ENCODE measurements at regions not wholly inside any gene's neighbourhood (a gene's known extent, or its start where the extent isn't known, plus 50 kb on each side); places are given as distances from the start of the nearest gene placed in this dataset.

DNA sequence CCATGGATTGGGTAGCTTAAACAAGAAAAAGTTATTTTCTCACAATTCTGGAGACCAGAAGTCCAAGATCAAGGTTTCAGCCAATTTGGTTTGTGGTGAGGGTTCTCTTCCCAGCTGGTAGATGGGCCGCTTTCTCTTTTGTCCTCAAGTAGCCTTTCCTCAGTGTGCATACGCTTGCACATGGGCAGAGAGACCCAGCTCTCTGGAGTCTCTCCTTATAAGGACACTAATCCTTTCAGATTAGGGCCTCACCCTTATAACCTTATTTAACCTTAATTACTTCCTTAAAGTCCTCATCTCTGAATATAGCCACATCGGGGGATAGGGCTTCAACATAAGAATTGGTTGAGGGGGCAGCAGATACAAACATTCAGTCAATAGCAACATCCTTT lies 68.4 kb upstream of the NLK start:
- TF ChIP-seq JUNB (IDR thresholded peaks at IDR 0.05; ENCODE audit: unreplicated experiment) (no peak), ZNF331 (CRISPR knock-in tag; IDR thresholded peaks at IDR 0.05; ENCODE audit: low read depth) (no peak), STAT1 (IDR thresholded peaks at IDR 0.05; ENCODE audit: unreplicated experiment) (no peak), POLR2AphosphoS5 (IDR thresholded peaks at IDR 0.05; ENCODE audit: low read depth) (no peak), EZH2phosphoT487 (IDR thresholded peaks at IDR 0.05; ENCODE audit: unreplicated experiment) (no peak), NANOG (IDR thresholded peaks at IDR 0.05; ENCODE audit: borderline replicate concordance) (no peak), CREB1 (CRISPR knock-in tag; IDR thresholded peaks at IDR 0.05; ENCODE audit: low read depth) (no peak), ZNF114 (CRISPR knock-in tag; IDR thresholded peaks at IDR 0.05) (no peak), EZH2 (IDR thresholded peaks at IDR 0.05; ENCODE audit: low read depth, unreplicated experiment) (no peak)
- TF ChIP-seq, protein P1, sequence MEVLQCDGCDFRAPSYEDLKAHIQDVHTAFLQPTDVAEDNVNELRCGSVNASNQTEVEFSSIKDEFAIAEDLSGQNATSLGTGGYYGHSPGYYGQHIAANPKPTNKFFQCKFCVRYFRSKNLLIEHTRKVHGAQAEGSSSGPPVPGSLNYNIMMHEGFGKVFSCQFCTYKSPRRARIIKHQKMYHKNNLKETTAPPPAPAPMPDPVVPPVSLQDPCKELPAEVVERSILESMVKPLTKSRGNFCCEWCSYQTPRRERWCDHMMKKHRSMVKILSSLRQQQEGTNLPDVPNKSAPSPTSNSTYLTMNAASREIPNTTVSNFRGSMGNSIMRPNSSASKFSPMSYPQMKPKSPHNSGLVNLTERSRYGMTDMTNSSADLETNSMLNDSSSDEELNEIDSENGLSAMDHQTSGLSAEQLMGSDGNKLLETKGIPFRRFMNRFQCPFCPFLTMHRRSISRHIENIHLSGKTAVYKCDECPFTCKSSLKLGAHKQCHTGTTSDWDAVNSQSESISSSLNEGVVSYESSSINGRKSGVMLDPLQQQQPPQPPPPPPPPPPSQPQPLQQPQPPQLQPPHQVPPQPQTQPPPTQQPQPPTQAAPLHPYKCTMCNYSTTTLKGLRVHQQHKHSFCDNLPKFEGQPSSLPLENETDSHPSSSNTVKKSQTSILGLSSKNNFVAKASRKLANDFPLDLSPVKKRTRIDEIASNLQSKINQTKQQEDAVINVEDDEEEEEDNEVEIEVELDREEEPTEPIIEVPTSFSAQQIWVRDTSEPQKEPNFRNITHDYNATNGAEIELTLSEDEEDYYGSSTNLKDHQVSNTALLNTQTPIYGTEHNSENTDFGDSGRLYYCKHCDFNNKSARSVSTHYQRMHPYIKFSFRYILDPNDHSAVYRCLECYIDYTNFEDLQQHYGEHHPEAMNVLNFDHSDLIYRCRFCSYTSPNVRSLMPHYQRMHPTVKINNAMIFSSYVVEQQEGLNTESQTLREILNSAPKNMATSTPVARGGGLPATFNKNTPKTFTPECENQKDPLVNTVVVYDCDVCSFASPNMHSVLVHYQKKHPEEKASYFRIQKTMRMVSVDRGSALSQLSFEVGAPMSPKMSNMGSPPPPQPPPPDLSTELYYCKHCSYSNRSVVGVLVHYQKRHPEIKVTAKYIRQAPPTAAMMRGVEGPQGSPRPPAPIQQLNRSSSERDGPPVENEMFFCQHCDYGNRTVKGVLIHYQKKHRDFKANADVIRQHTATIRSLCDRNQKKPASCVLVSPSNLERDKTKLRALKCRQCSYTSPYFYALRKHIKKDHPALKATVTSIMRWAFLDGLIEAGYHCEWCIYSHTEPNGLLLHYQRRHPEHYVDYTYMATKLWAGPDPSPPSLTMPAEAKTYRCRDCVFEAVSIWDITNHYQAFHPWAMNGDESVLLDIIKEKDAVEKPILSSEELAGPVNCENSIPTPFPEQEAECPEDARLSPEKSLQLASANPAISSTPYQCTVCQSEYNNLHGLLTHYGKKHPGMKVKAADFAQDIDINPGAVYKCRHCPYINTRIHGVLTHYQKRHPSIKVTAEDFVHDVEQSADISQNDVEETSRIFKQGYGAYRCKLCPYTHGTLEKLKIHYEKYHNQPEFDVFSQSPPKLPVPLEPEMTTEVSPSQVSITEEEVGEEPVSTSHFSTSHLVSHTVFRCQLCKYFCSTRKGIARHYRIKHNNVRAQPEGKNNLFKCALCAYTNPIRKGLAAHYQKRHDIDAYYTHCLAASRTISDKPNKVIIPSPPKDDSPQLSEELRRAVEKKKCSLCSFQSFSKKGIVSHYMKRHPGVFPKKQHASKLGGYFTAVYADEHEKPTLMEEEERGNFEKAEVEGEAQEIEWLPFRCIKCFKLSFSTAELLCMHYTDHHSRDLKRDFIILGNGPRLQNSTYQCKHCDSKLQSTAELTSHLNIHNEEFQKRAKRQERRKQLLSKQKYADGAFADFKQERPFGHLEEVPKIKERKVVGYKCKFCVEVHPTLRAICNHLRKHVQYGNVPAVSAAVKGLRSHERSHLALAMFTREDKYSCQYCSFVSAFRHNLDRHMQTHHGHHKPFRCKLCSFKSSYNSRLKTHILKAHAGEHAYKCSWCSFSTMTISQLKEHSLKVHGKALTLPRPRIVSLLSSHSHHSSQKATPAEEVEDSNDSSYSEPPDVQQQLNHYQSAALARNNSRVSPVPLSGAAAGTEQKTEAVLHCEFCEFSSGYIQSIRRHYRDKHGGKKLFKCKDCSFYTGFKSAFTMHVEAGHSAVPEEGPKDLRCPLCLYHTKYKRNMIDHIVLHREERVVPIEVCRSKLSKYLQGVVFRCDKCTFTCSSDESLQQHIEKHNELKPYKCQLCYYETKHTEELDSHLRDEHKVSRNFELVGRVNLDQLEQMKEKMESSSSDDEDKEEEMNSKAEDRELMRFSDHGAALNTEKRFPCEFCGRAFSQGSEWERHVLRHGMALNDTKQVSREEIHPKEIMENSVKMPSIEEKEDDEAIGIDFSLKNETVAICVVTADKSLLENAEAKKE (CRISPR knock-in tag; IDR thresholded peaks at IDR 0.05) = no peak
- TF ChIP-seq, protein P2, sequence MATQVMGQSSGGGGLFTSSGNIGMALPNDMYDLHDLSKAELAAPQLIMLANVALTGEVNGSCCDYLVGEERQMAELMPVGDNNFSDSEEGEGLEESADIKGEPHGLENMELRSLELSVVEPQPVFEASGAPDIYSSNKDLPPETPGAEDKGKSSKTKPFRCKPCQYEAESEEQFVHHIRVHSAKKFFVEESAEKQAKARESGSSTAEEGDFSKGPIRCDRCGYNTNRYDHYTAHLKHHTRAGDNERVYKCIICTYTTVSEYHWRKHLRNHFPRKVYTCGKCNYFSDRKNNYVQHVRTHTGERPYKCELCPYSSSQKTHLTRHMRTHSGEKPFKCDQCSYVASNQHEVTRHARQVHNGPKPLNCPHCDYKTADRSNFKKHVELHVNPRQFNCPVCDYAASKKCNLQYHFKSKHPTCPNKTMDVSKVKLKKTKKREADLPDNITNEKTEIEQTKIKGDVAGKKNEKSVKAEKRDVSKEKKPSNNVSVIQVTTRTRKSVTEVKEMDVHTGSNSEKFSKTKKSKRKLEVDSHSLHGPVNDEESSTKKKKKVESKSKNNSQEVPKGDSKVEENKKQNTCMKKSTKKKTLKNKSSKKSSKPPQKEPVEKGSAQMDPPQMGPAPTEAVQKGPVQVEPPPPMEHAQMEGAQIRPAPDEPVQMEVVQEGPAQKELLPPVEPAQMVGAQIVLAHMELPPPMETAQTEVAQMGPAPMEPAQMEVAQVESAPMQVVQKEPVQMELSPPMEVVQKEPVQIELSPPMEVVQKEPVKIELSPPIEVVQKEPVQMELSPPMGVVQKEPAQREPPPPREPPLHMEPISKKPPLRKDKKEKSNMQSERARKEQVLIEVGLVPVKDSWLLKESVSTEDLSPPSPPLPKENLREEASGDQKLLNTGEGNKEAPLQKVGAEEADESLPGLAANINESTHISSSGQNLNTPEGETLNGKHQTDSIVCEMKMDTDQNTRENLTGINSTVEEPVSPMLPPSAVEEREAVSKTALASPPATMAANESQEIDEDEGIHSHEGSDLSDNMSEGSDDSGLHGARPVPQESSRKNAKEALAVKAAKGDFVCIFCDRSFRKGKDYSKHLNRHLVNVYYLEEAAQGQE (IDR thresholded peaks at IDR 0.05; ENCODE audit: unreplicated experiment) = no peak
- TF ChIP-seq, protein P3, sequence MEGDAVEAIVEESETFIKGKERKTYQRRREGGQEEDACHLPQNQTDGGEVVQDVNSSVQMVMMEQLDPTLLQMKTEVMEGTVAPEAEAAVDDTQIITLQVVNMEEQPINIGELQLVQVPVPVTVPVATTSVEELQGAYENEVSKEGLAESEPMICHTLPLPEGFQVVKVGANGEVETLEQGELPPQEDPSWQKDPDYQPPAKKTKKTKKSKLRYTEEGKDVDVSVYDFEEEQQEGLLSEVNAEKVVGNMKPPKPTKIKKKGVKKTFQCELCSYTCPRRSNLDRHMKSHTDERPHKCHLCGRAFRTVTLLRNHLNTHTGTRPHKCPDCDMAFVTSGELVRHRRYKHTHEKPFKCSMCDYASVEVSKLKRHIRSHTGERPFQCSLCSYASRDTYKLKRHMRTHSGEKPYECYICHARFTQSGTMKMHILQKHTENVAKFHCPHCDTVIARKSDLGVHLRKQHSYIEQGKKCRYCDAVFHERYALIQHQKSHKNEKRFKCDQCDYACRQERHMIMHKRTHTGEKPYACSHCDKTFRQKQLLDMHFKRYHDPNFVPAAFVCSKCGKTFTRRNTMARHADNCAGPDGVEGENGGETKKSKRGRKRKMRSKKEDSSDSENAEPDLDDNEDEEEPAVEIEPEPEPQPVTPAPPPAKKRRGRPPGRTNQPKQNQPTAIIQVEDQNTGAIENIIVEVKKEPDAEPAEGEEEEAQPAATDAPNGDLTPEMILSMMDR (conservative IDR thresholded peaks at IDR 0.05; ENCODE audit: low read depth in 2 of 2) = no peak
- TF ChIP-seq, protein P4, sequence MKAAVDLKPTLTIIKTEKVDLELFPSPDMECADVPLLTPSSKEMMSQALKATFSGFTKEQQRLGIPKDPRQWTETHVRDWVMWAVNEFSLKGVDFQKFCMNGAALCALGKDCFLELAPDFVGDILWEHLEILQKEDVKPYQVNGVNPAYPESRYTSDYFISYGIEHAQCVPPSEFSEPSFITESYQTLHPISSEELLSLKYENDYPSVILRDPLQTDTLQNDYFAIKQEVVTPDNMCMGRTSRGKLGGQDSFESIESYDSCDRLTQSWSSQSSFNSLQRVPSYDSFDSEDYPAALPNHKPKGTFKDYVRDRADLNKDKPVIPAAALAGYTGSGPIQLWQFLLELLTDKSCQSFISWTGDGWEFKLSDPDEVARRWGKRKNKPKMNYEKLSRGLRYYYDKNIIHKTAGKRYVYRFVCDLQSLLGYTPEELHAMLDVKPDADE (IDR thresholded peaks at IDR 0.05) = no peak

More for the DNA sequence above, 68.4 kb upstream of the NLK start:
- no peaks in the 10 kb centered on the region for H4K20me1 ChIP-seq (replicated peaks; ENCODE audit: insufficient read depth)
- H3K36me3 Mint-ChIP-seq (ENCODE audit: low read depth) = no peaks in the 10 kb centered on the region
- peaks cover 4% of the 10 kb centered on the region for H3K27me3 Mint-ChIP-seq (ENCODE audit: insufficient read depth, low read depth, poor library complexity)
- peaks cover 13% of the 10 kb centered on the region for H3K9me2 ChIP-seq (ENCODE audit: insufficient read depth)
- peaks cover 3% of the 10 kb centered on the region for H3K4me1 Mint-ChIP-seq
- no peaks in the 10 kb centered on the region for H3K36me3 ChIP-seq (ENCODE audit: insufficient read depth)
- no peaks in the 10 kb centered on the region for H3K4me1 ChIP-seq (ENCODE audit: insufficient read depth)
- no peak for DNase-seq (ENCODE audit: low spot score)
- peak overlapping the region; percentile 2; the same call in 1 of the 2 replicates for H2AFZ ChIP-seq
- no peak overlapping the region for H3K4me3 Mint-ChIP-seq
- H3K27ac ChIP-seq (ENCODE audit: low read depth) = no peak overlapping the region
- no peak for ATAC-seq
- H3F3A ChIP-seq (replicated peaks; ENCODE audit: low read depth) = no peaks in the 10 kb centered on the region
- H3K79me2 ChIP-seq (replicated peaks; ENCODE audit: insufficient read depth) = no peaks in the 10 kb centered on the region
- H3K27ac Mint-ChIP-seq = no peak overlapping the region
- H3K4me2 ChIP-seq = no peak overlapping the region
- H3K27me3 ChIP-seq (ENCODE audit: insufficient read depth) = no peaks in the 10 kb centered on the region
- no peak overlapping the region for H3K4me3 ChIP-seq
- no peaks in the 10 kb centered on the region for H3K9me3 Mint-ChIP-seq
